Osteoblast (primary cell): ENCODE measurements at regions not wholly inside any gene's neighbourhood (a gene's known extent, or its start where the extent isn't known, plus 50 kb on each side); places are given as distances from the start of the nearest gene placed in this dataset.

ENCODE experiments used
- DNase-seq: peaks from one replicate; pipeline ENCODE4 v3.0.0; 2011; ENCODE audit warnings: low spot score, mixed read lengths; ENCODE audit not compliant: insufficient read length; ENCODE audit errors: missing footprints
- H2AFZ ChIP-seq: 2 replicates; pipeline ENCODE4 v1.6.0; 2011; ENCODE audit warnings: mild to moderate bottlenecking, low read length
- H3K27ac ChIP-seq: 2 replicates; pipeline ENCODE4 v1.5.1; 2011; ENCODE audit warnings: mild to moderate bottlenecking, low read depth, low read length, moderate library complexity
- H3K27me3 ChIP-seq: 2 replicates; pipeline ENCODE4 v1.6.0; 2012; ENCODE audit warnings: mild to moderate bottlenecking, control low read depth, inconsistent platforms, low read length, moderate library complexity; ENCODE audit not compliant: insufficient read depth
- H3K36me3 ChIP-seq: 2 replicates; pipeline ENCODE4 v1.5.1; 2011; ENCODE audit warnings: mild to moderate bottlenecking, low read length, control low read depth, moderate library complexity; ENCODE audit not compliant: insufficient read depth
- H3K4me1 ChIP-seq: 2 replicates; pipeline ENCODE4 v1.5.1; 2011; ENCODE audit warnings: mild to moderate bottlenecking, low read length, control low read depth, moderate library complexity; ENCODE audit not compliant: insufficient read depth
- H3K4me2 ChIP-seq: 2 replicates; pipeline ENCODE4 v1.6.0; 2011; ENCODE audit warnings: mild to moderate bottlenecking, low read length; ENCODE audit not compliant: insufficient read depth
- H3K4me3 ChIP-seq: fragments of 200-600 bp; sonication (generic); 3 replicates; pipeline ENCODE4 v1.5.1; 2012; ENCODE audit warnings: mild to moderate bottlenecking, low read length, inconsistent platforms; ENCODE audit not compliant: insufficient read depth
- H3K79me2 ChIP-seq: 2 replicates; pipeline ENCODE4 v1.6.0; 2012; ENCODE audit warnings: mild to moderate bottlenecking, low read length, control low read depth, inconsistent platforms; ENCODE audit not compliant: insufficient read depth
- H3K9me3 ChIP-seq: 2 replicates; pipeline ENCODE4 v1.5.1; 2011; ENCODE audit warnings: low read depth, low read length, control low read depth
- H4K20me1 ChIP-seq: 2 replicates; pipeline ENCODE4 v1.6.0; 2012; ENCODE audit warnings: mild to moderate bottlenecking, low read length, control low read depth; ENCODE audit not compliant: insufficient read depth
- TF ChIP-seq, protein P1 (sequence below): IDR thresholded peaks from 2 replicates; pipeline ENCODE4 v1.5.1; 2011; ENCODE audit warnings: mild to moderate bottlenecking, low read depth, low read length, moderate library complexity; ENCODE audit errors: extremely low read depth

DNA sequence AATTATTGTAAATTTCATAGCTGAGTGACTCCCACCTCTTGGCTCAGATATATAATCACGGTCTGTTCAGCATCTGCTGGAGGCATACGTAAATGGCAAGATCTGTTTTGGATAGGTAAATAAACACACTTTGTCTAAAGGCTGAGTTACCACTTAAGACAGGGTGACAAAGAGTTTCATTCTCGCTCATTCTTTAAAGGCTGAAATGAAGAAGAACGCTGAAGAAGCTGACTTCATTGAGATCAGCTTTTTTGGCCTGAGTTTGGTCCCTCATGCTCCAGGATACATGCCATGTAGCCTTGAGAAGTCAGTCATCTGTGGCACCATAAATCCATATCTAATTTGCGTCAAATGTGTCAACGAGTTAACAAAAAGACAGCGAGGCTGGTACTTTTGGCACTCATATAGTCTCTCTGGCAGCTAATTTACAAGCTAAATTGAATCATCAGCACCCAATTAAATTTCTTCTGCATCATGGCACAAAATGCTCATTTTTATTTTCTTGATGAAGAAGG, 309.9 kb downstream of the GPAM start:
- Histone ChIP-seq H3K9me3 (peaks cover 3% of the 10 kb centered on the region), H3K27ac (no peak overlapping the region), H2AFZ (no peak overlapping the region), H3K4me1 (no peaks in the 10 kb centered on the region), H3K79me2 (no peaks in the 10 kb centered on the region), H3K27me3 (no peaks in the 10 kb centered on the region), H3K4me2 (no peak overlapping the region), H4K20me1 (no peaks in the 10 kb centered on the region), H3K36me3 (no peaks in the 10 kb centered on the region), H3K4me3 (no peak overlapping the region)
- no peak for DNase-seq
- TF ChIP-seq, protein P1, sequence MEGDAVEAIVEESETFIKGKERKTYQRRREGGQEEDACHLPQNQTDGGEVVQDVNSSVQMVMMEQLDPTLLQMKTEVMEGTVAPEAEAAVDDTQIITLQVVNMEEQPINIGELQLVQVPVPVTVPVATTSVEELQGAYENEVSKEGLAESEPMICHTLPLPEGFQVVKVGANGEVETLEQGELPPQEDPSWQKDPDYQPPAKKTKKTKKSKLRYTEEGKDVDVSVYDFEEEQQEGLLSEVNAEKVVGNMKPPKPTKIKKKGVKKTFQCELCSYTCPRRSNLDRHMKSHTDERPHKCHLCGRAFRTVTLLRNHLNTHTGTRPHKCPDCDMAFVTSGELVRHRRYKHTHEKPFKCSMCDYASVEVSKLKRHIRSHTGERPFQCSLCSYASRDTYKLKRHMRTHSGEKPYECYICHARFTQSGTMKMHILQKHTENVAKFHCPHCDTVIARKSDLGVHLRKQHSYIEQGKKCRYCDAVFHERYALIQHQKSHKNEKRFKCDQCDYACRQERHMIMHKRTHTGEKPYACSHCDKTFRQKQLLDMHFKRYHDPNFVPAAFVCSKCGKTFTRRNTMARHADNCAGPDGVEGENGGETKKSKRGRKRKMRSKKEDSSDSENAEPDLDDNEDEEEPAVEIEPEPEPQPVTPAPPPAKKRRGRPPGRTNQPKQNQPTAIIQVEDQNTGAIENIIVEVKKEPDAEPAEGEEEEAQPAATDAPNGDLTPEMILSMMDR, result no peak

DNA sequence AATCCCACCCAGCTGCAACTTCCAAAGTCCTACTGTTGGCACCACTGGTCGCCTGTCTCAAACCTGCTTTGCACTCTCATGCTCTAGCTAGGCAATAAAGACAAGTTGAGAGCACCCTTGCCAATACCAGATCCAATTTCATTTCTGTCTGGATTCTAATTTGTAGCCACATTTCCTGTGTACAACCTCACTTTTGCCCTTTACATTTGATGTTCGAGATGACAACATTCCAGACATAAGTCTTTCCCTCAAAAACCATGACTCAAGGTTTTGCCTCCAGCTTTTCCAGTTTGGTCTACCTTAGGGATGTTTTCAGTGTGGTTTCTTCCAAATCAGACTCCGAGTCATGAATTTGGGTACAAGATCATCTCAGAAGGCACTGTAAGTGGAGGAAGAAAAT, 309.0 kb downstream of the GPAM start:
- H4K20me1 ChIP-seq, result no peaks in the 10 kb centered on the region
- no peaks in the 10 kb centered on the region for H3K4me1 ChIP-seq
- no peaks in the 10 kb centered on the region for H3K79me2 ChIP-seq
- TF ChIP-seq, protein P1, result no peak
- no peak overlapping the region for H3K4me3 ChIP-seq
- H2AFZ ChIP-seq, result no peak overlapping the region
- peaks cover 3% of the 10 kb centered on the region for H3K9me3 ChIP-seq
- no peak overlapping the region for H3K4me2 ChIP-seq
- no peaks in the 10 kb centered on the region for H3K27me3 ChIP-seq
- no peak overlapping the region for H3K27ac ChIP-seq
- no peaks in the 10 kb centered on the region for H3K36me3 ChIP-seq
- no peak for DNase-seq

DNA sequence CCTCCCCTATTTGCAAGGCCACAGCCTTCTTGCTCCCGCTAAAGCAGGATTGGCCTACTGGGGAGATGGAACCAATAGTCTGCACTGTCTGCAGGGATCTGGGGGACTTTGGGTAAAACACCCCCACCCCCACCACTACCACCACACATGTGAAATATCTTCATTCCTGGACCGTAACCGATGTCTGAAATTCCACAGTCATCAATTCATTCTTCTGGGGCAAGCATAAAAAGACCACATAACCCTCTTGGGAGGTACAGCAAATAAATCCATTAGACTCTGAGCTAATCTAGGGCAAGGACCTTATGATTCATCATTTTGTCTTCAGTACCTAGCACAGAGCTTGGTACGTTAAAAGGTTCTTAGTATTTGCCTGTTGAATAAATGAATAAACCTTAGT, 307.8 kb downstream of the GPAM start:
- H3K4me2 ChIP-seq, result no peak overlapping the region
- no peaks in the 10 kb centered on the region for H3K36me3 ChIP-seq
- DNase-seq, result no peak
- no peak overlapping the region for H3K4me3 ChIP-seq
- no peaks in the 10 kb centered on the region for H4K20me1 ChIP-seq
- no peaks in the 10 kb centered on the region for H3K4me1 ChIP-seq
- no peaks in the 10 kb centered on the region for H3K79me2 ChIP-seq
- no peaks in the 10 kb centered on the region for H3K27me3 ChIP-seq
- no peak overlapping the region for H3K27ac ChIP-seq
- TF ChIP-seq, protein P1, result no peak
- peaks cover 3% of the 10 kb centered on the region for H3K9me3 ChIP-seq
- H2AFZ ChIP-seq, result no peak overlapping the region

DNA sequence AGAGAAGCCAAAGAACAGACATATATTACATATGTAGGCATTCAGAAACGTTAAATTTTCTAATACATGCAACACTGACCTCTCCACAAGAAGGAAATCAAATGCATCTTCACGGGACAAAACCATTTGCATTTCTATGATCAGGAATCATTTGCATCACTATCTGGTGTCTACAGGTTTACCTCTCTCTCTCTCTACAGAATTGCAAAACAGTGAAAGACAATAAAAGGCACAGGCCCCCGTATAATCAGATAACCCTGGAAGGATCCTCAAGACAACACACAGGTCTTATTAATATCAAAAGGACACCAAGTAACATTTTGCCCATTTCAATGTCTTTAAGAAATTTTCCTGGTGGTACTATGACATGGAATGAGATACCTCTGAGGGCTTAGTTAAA, 306.3 kb downstream of the GPAM start:
- Histone ChIP-seq H3K27ac (no peak overlapping the region), H3K27me3 (no peaks in the 10 kb centered on the region), H3K4me1 (no peaks in the 10 kb centered on the region), H2AFZ (no peak overlapping the region), H3K4me2 (no peak overlapping the region), H3K36me3 (no peaks in the 10 kb centered on the region), H3K79me2 (no peaks in the 10 kb centered on the region), H4K20me1 (no peaks in the 10 kb centered on the region), H3K9me3 (peaks cover 3% of the 10 kb centered on the region), H3K4me3 (no peak overlapping the region)
- no peak for DNase-seq
- TF ChIP-seq, protein P1, result no peak
